LNCAP (cell line): ENCODE measurements at regions not wholly inside any gene's neighbourhood (a gene's known extent, or its start where the extent isn't known, plus 50 kb on each side); places are given as distances from the start of the nearest gene placed in this dataset.

Source experiments
- CTCF ChIP-seq: fragments of 450-650 bp; IDR thresholded peaks from 2 replicates; pipeline ENCODE4 v1.5.1; 2017; ENCODE audit warnings: mild to moderate bottlenecking

- TF ChIP-seq CTCF = no peak
Observed at GRCh38 chr7:121504482-121504881, 108.4 kb upstream of the FAM3C start.

DNA sequence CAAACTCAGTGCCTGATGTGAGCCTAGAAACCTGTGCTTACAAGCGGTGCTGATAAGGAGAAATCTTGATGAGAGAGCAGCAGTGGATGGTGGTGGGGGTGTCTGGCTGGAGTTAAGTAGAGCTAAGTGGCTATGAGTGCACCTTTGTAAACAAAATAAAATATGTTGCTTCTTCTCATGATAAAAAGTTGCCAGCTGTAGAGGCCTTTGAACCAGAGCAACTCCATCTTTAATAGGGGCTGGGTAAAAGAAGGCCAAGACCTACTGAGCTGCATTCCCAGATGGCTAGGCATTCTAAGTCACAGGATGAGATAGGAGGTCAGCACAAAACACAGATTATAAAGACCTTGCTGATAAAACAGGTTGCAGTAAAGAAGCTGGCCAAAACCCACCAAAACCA is 107.6 kb upstream of the FAM3C start:
- TF ChIP-seq CTCF = no peak

DNA sequence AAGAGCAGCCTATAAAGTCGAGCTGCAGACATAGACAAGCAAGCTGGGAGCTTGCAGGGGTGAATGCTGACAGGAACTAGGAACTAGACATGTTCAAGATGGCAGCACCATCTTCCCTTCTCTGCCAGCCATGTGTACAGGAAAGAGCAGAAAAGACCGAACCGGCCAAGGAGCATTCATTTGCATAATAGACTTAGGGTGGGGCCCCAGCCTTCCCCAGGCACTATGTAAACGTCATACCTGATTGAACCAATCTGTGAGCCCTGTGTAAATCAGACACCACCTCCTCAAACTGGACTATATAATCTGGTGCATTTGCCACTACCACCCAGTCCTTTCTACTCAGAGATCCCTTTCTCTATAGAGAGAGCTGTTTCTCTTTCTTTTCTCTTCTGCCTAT is 106.9 kb upstream of the FAM3C start:
- TF ChIP-seq CTCF = no peak

- TF ChIP-seq CTCF = no peak
Observed at GRCh38 chr7:121501566-121501965, 105.5 kb upstream of the FAM3C start.

DNA sequence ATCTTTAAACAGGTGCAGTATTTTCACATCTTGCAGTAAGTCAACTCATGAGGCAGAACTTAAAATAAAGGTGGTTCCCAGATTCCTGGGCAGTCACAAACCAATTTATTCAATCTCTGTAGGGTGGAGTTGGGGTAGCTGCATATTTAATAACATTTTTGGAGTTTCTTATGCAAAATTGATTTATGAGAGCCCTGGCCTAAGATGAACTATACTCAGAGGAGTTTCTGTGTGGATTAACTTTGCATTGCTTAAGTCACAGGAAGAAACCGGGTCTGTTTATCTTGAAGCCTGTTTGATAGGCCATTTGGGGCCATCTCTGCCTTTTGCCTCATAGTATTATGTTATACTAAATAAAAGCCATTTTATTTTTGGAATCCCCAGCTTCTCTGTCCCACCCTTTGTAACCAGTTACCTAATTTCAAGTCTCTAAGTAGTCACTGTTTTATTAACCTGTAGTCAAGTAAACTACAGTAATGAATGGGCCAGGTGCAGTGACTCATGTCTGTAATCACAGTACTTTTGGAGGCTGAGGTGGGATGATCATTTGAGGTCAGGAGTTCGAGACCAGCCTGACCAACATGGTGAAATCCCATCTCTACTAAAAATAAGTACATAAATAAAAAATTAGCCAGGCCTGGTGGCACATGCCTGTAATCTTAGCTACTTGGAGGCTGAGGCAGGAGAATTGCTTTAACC is 104.4 kb upstream of the FAM3C start:
- TF ChIP-seq CTCF = no peak

GRCh38 chr7:121499624-121500023 is 103.5 kb upstream of the FAM3C start:
- TF ChIP-seq CTCF = no peak

DNA sequence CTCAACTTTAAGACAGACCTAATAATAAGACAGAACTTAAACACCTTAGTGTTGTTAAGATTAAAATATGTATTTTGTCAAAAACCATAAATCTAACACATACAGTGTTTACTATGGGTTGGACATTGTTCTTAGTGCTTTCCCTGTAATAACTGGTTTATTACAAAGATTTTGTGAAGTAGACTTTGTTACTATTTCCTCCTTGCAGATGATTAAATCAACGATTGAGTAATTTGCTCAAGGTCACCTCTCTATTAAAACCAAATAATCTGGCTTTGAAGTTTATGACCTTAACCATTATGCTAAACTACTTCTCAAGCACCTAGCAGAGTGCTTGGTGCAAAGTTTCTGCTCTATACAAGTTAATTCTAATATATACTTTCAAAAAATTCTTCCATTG is 102.7 kb upstream of the FAM3C start:
- TF ChIP-seq CTCF = no peak

DNA sequence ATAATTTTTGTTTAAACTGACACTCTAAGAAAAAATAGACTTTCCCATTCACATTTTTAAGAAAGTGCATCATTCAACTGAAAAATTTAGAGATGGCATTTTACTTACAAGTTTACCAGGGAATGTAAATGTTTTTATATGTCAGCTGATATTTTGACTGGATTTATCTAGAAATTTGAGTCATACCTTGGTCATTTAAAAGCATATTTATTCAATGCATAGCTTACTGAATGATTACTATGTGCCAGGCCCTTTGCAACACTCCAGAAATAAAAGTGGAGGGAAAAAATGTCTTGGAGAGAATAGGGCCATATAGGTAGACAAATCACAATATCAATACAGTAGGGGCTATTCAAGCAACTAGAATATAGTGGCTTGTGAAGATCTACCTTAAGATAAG is 98.4 kb upstream of the FAM3C start:
- no peak for TF ChIP-seq CTCF
